ENCODE measurements at regions not wholly inside any gene's neighbourhood (a gene's known extent, or its start where the extent isn't known, plus 50 kb on each side); places are given as distances from the start of the nearest gene placed in this dataset.

- TF ChIP-seq CTCF (conservative IDR thresholded peaks at IDR 0.05; ENCODE audit: low read depth, low read length) (no peak), EZH2 (IDR thresholded peaks at IDR 0.05; ENCODE audit: borderline replicate concordance, low read depth, low read length, poor library complexity, severe bottlenecking) (no peak)
These were observed 219.1 kb downstream of the SOCS6 start for GRCh38 chr18:70507970-70508369.

Measured in A673 (cell line).